ENCODE measurements at regions not wholly inside any gene's neighbourhood (a gene's known extent, or its start where the extent isn't known, plus 50 kb on each side); places are given as distances from the start of the nearest gene placed in this dataset.
"Not testable (repeated sequence)": the region's sequence is repeated elsewhere in the genome, so short reads cannot be mapped to it uniquely, and the experiment has no call there.

GRCh38 chr16:29288711-29289474 lies 117.6 kb downstream of the NPIPB11 start (continued):
- TF ChIP-seq ZNF580 (CRISPR knock-in tag; IDR thresholded peaks at IDR 0.05; ENCODE audit: borderline replicate concordance, low read depth) (peak; percentile 69; the same call in 1 of the 2 replicates), ZNF362 (CRISPR knock-in tag; IDR thresholded peaks at IDR 0.05; ENCODE audit: borderline replicate concordance) (peak; percentile 22; the same call in 1 of the 2 replicates), MYC (CRISPR knock-in tag; IDR thresholded peaks at IDR 0.05; ENCODE audit: borderline replicate concordance) (peak; percentile 41; the same call in 1 of the 2 replicates), DRAP1 (CRISPR knock-in tag; IDR thresholded peaks at IDR 0.05) (peak; percentile 34; the same call in 1 of the 2 replicates)

- not testable (repeated sequence) for FAIRE-seq
Observed at GRCh38 chr16:29287871-29288535, 118.5 kb downstream of the NPIPB11 start.

GRCh38 chr16:29287246-29287645 lies 119.3 kb downstream of the NPIPB11 start:
- H3K27ac ChIP-seq (ENCODE audit: extremely low read length, insufficient read depth, low read length); H3K4me2 ChIP-seq (ENCODE audit: low read depth, low read length); DNase-seq (ENCODE audit: low spot score); H3K36me3 ChIP-seq (replicated peaks in 1 of 2; ENCODE audit: control insufficient read depth in 1 of 2, insufficient read depth in 2 of 2, low read length in 2 of 2); FAIRE-seq; H3K9ac ChIP-seq (ENCODE audit: insufficient read depth, low read depth, low read length); H3K27me3 ChIP-seq (ENCODE audit: control insufficient read depth in 1 of 2, insufficient read depth in 2 of 2, low read length in 2 of 2); H3K79me2 ChIP-seq (ENCODE audit: insufficient read depth, low read length); H3K9me3 ChIP-seq (ENCODE audit: low read length); ATAC-seq; in situ Hi-C loops (cut with HindIII; ENCODE audit: extremely low pct_ligation_motif_present, low pct_unique_long_range_greater_than_20kb); H2AFZ ChIP-seq (ENCODE audit: low read length); CTCF ChIA-PET (ENCODE audit: low intra/inter-chr PET ratio, low total read pairs); intact Hi-C loops (cut with micrococcal nuclease; ENCODE audit: unreplicated experiment); BruUV-seq (replicated peaks); H4K20me1 ChIP-seq (ENCODE audit: insufficient read depth, low read length); H3K4me3 ChIP-seq (replicated peaks in 1 of 3; ENCODE audit: insufficient read depth in 1 of 3, low read depth in 2 of 3, low read length in 3 of 3); POLR2A ChIA-PET: not testable (repeated sequence)
- WGBS (ENCODE audit: low lambda C conversion rate): 88% methylated on average over 3 of the region's 5 CpGs
- peaks cover 88% of the 10 kb centered on the region for H3K4me1 ChIP-seq (ENCODE audit: insufficient read depth, low read length)

More at GRCh38 chr16:29287871-29288535, 118.5 kb downstream of the NPIPB11 start:
- H2AFZ ChIP-seq (ENCODE audit: low read length); CTCF ChIA-PET (ENCODE audit: low intra/inter-chr PET ratio, low total read pairs); POLR2A ChIA-PET; H3K9ac ChIP-seq (ENCODE audit: insufficient read depth, low read depth, low read length); H3K79me2 ChIP-seq (ENCODE audit: insufficient read depth, low read length); H3K9me3 ChIP-seq (ENCODE audit: low read length); ATAC-seq; H3K36me3 ChIP-seq (replicated peaks in 1 of 2; ENCODE audit: control insufficient read depth in 1 of 2, insufficient read depth in 2 of 2, low read length in 2 of 2); H3K4me3 ChIP-seq (replicated peaks in 1 of 3; ENCODE audit: insufficient read depth in 1 of 3, low read depth in 2 of 3, low read length in 3 of 3); H3K4me2 ChIP-seq (ENCODE audit: low read depth, low read length); H3K27ac ChIP-seq (ENCODE audit: extremely low read length, insufficient read depth, low read length); DNase-seq (ENCODE audit: low spot score); H4K20me1 ChIP-seq (ENCODE audit: insufficient read depth, low read length); BruUV-seq (replicated peaks); intact Hi-C loops (cut with micrococcal nuclease; ENCODE audit: unreplicated experiment); H3K27me3 ChIP-seq (ENCODE audit: control insufficient read depth in 1 of 2, insufficient read depth in 2 of 2, low read length in 2 of 2); in situ Hi-C loops (cut with HindIII; ENCODE audit: extremely low pct_ligation_motif_present, low pct_unique_long_range_greater_than_20kb): not testable (repeated sequence)
- 88% methylated on average over 8 of the region's 14 CpGs for WGBS (ENCODE audit: low lambda C conversion rate)
- 0 out of 2 replicates have a peak, but pooled peaks have one; percentile 33 for TF ChIP-seq THAP7 (CRISPR knock-in tag; IDR thresholded peaks at IDR 0.05)
- peaks cover 96% of the 10 kb centered on the region for H3K4me1 ChIP-seq (ENCODE audit: insufficient read depth, low read length)

Measured in HepG2 (cell line).